ENCODE measurements at regions not wholly inside any gene's neighbourhood (a gene's known extent, or its start where the extent isn't known, plus 50 kb on each side); places are given as distances from the start of the nearest gene placed in this dataset.

DNA sequence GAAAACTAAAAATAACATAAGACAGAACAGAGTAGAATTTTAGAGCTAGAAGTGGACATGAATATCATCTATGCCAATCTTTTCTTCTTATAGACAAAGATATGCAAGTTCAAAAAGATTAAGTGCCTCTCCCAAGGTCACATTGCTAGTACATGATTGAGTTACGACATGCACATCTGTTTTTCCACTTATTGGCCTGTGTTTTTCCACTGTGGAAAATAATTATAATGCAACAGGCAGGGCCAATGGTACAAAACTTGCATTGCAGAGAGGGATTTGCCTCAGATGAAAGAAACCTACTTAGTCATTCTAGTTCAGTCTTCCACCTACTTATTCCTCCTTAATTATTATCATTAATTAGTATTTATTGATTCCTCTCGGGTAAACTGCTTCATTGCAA, 407.8 kb upstream of the SGCD start:
- DNase-seq, result peak; percentile 88

DNA sequence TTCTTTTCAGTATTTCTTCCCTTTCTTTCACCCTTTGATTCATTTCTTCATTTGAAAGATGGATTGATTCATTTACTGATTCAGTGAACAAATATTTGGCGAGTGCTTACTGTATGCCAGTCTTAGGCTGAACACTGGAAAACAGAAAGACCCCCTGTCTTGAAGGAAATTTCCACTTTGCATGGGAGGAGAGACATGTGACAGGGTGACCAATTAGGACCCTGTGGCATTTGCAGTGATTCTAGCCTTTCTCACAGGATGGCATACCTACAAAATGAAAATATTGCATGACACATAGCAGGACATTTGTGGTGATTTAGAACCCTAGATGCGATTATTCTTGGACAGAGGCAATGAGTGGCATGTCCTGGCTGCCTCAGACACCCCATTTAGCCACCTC, 407.2 kb upstream of the SGCD start:
- DNase-seq, result no peak

DNA sequence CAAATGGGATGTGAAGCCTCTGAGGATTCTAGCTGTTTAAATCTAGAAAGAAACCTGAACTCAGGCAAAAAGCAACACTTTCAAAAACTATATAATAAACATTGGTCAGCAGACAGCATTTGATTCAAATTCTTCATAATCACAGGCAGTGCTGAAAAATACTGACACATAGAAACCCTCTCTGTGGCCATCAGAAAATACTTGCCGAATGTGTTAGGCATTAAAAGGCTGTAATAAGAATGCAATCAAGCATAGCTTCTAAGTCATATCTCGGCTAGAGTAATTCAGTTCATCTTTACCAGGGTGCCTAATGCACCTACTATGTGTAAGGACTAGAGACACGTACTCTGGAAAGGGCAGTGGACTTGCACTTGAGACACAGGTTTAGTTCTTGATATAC, 405.3 kb upstream of the SGCD start:
- no peak for DNase-seq

DNA sequence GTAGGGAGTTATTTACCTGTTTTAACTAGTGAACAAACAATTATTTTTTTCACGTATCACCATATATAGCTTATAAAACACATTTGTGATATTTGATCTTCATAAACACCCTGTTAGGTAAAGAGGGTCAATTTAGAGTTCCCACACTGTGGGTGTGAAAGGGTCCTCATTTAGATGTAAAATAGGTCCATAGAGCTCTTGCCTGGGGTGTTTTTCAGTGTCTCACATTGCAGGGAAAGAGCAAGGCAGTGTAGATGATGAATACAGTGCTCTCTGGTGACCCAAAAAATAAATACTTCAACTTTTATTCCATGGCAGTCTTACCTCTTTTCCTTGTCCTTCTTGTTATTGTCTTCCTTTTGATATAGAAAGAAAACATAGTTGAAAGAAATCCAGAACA, 403.2 kb upstream of the SGCD start:
- DNase-seq, result no peak

DNA sequence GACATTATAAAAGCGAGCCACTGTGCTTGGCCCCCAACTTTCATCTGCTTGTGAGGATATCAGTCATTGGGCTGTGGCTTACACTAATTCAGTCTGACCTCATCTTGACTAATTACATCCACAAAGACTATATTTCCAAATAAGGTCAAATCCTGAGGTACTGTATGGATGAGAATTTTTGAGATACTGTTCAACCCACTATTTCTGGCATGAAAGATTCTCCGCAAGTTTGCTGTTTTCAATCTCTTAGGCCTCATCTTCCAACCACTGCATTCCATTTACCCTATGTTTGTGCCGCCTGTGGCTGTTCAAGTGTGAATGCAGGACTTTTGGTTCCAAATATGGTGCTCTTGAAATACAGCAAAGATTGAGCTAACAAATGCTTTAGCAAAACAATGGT, 400.9 kb upstream of the SGCD start:
- no peak for DNase-seq

DNA sequence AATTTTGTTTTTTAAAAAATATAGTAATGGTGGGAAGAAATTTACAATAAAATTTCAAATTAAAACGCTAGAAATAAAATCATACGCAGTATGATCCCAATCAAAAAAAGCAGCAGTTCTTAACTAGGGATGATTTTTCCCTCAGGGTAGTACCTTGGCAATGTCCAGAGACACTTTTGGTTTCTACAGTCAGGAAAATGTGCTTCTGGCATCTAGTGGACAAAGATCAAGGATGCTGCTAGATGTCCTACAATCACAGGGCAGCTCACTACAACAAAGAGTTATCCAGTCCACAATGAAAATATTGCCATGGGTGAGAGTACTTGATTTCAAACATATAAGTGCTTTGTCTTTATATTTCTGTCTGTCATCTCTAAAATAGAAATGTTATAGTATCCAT, 400.2 kb upstream of the SGCD start:
- no peak for DNase-seq

DNA sequence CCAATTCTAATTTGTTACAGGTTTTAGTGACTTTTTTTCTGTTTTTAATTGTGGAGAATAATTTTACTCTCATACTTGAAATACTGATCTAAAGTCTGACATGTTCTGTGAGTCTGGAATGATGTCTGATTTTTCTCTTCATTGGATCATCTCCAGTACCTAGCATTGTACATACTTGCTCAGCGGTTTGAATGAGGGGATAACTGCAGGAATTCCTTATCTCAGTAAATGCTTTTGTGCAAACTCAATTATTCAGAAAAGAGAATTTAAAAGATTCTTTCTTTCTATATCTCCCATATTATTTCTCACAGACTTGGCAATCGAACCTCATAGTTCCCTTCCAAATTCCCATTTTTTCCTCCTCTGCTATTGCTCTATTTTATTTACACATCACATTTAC, 397.9 kb upstream of the SGCD start:
- DNase-seq, result no peak

DNA sequence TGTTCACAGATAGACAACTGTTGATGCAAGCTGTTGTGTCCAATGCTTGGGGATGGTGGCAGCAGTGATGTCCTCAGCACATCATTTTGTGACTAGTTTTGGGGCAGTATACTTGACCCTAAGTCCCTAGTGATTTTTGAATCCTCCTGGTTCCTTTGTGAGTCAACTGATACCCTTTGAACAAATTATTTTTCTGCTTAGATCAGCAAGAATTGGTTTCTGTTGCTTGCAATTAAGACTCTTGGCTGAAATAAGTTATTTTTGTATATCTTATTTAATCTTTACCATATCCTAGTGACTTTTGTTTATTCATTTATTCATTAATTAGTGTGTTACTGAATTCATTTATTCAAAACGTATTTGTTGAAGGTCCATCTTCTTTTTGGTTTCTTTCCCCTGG, 392.0 kb upstream of the SGCD start:
- DNase-seq, result no peak

DNA sequence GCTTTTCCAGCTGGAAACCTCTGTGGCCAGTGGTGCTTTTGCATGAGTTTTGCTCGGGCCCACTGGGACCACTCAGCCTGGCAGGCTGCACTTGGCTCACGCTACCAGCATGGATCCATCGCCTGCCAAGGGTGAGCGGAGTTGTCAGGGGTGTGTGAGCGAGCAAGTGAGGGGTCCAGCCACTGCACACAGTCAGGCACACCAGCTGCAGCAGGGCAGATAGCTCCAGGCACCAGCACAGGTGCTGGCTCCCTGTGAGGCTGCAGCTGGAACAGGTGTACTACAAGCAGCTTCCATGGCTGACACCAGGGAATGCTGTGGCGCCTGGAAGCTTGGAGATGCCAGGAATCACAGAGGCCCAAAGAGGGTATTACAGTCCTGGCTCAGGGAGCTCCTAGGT, 391.2 kb upstream of the SGCD start:
- no peak for DNase-seq

DNA sequence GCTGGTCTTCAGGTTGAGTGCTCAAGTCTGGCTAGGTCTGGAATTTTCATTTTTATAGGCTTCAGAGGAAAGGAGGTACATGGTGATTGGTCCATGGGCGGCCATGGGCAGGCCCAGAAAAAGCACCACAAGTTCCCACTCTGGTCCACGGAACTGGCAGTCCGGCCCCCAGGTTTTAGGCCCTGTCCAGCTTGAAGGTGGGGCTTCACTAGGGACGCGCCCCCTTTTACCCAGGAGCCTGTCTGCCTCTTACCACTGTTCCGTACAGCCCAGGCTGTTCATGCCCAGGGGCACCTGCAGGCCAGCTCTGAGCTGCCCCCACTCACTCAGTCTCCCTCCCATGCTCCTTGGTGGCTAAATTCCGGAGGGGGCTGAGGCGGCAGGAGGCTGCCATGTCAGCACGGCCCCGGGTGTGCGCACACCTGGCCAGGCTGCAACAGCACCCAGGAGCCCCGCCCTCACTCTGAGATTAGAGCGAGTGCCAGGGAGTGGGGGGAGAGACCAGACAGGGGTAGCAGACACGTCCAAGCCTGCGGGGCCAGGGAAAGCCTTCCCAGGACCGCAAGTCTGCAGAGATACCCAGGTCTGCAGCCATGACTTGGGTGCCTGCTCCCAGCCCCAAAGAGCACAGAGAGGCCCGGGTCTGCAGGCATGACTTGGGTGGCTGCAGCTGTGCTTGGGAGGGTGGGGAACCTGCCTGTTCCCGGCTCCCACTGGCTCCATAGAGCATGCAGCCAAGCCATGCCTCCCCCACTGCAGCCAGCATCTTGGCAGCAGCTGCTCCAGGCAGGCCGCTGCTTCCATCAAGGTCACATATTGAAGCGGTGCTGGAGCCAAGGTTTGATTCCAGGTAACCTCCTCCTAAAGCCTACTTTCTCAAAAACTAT, 390.2 kb upstream of the SGCD start:
- no peak for DNase-seq

DNA sequence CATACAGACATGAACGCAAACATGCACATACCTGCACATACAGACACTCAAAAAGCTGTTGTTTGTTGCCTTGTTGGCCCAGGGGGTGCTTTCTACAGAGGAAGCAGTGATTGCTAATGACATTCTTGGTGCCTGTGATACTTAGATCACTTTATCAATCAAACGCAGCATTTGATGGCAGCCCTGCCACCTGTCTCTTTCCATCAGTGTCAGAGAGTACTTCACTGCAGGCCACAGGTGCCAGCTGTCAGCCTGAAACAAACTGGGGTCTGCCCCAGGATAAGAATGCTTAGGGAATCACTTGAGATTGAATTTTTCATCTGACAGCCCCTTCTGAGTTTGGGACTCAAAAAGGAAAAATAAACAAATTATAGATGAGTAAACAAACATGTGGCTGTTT, 388.9 kb upstream of the SGCD start:
- DNase-seq, result no peak

DNA sequence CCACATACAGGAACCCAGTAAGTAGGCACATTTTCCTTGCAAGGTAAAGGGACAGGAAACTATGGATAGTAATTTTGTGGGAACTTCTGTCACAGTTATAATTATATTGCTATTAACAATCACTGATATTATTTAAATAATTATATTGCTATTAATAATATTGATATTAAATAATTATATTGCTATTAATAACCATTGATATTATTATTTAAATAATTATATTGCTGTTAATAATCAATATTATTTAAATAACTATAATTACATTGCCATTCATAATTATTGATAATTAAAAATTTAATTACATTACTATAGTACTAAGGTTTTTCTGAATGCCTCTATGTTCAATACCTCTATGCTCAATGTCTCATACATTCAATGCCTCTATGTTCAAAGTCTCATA, 385.6 kb upstream of the SGCD start:
- no peak for DNase-seq

DNA sequence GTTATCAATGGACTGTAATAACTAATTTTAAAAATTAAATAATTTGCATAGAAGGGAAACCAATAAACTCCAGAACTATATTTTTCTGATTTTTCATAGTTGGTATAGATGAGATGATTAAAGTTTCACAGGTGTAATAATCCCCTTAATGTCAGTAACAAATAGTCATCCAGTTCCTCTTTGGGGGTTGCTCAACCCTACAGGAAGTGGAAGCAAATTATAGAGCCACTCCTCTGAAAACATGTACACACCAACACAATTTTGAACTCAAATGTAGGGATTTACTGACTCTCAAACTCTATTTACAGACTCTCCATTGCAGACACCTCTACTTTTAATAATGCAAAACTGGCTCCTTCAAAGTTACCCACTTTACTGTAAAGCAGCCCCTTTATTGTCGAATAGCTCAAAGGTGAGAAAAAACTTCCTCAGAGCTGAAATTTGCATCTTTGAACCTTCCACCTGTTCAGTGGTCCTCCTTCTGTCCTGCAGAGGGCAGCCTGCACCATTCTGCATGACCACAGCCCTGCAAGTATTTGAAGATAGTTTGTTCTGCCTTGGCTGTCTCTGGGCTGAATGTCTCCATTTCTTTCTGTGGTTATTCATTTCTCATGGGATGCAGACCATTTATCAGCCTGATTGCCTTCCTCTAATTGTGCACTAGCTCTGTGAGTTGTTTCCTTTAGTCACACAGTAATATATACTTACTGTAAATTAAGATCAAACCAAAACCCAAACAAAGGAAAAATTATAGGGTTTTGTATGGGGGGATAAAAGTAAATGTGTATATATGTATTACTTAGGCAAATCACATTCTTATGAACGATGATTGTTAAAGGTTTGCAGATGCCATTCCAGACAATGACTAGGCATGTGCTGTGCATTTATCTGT, 383.2 kb upstream of the SGCD start:
- DNase-seq, result peak; percentile 54

DNA sequence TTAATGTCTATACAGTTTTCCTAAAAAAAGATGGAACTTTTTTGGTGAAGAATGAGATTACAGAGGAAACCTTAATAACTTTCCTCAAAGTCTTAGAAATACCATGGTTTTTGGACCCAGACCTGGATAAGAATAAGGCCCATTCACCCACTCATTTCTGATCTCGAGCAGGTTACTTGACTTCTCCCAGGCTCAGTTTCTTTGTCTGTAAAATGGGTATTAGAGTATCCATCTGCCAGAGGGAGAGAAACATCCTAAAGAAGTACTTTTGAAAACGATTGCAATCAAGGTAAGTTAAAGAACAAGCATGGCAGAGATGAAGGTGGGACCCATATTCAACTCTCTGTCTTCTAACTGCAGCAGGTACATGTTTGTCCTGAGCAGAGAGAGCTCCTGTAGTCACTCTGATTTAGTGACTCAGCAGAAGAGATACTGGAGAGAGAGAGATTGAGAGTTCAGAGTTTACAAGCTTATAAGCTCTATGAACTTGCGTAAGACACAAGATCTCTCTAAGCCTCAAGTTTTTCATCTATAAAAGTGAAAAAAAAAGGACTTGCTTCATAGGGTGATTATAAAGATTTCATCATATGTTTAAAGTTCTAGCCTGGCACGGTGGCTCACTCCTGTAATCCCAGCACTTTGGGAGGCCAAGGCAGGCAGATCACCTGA, 379.4 kb upstream of the SGCD start:
- DNase-seq, result no peak

DNA sequence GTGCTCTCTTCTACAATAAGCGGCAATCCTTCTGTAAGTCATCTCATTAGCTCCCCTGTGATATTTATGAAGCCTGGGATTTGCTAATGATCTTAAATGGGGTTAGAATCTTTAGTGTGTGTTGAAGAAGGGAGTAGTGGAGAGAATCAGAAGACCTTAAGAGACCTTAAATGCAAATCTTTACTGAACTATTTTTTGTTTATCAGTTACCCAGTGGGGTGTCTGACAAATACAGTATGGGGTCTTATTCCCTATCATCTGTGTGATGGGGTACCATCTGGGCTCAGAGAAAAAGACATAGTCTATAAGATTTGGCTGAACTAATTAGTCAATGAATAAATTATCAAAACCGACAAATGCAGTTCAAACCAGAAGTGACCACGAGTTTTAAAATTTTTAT, 378.4 kb upstream of the SGCD start:
- DNase-seq, result no peak

DNA sequence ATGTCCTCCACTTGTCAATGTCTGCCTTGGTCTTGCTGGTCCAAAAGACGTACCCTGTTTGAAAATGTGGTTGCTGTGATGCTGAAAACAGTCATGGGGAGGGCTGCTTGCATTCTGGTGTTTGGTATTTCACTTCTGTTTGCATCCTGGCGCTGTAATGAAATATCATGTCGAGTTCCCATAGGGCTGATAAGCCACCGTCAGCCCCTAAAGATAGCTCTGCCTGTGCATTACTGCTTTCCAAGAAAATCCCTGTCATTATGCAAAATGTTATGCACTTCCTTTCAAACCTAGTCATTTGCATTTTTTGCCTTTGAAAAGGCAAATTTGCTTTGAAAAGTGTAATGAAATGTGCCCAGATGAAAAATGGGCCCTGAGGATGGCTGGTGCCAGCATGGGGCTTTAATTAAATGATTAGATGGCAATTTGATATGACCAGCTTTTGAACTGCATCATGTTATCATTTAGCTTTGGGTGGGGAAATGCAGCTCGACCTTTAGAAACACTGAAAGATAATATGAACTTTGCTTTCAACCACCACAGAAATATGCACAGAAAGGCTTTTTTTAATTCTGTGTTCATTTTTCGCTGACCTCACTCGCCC, 374.4 kb upstream of the SGCD start:
- no peak for DNase-seq

DNA sequence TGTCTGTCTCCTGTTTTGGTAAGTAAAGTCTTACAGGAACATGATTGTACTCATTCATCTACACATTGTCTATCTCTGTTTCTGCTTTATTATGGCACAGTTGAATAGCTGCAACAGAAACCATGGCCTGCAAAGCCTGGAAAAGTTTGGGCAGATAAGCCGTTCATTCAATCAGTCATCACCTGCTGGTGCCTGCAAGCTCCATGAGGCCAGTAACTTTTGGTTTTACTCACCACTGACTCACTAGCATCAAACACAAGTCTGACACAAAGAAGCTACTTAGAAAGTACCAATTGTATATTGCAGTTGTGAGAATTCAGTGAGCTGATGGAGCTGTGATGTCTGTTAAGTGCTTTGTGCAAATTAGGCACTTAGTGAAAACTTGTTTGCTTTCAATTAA, 373.6 kb upstream of the SGCD start:
- no peak for DNase-seq

DNA sequence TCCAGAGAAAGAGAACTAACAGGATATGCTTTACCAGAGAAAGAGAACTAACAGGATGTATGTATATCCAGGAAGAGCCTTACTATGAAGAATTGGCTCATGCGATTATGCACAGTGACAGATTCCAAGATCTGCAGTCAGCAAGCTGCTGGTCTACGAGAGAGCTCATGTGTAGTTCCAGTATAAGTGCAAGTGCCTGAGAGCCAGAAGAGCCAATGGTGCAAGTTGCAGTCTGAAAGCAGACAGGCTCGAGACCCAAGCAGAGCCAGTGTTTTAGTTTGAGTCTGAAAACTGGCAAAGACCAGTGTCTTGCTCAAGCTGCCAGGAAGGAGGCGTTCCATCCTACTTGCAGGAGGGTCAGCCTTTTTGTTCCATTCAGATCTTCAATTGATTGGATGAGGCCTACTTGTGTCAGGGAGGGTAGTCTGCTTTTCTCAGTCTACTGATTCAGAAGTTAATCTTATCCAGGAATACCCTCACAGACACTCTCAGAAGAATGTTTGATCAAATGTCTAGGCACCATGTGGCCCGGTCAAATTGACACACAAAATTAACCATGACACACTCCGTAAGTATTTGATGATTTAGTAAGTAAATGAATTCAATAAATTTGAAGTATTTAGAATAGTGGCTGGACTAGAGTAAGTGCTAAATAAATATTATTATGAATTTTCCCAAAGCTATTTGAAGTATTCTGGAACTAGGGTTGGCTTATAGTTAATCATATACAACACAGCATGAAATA, 372.1 kb upstream of the SGCD start:
- DNase-seq, result peak; percentile 68

DNA sequence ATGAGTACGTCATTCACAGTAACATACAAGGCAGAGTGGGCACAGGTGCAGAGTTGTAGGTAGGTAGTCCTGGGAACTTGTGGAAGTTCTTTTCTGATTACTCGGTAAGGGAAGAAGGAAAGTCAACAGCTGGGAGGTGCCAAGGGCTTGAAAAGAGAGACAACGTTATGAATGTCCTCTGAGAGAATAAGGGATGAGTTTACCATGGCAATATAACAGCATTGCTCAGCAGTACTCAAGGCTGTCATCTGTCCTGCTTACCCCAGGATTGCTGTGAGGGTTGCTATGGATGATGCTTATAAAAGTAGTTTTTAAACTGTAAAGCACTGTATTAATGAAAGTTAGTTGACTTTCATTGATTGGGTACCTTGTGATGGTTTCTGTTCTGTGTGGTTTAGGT, 369.1 kb upstream of the SGCD start:
- DNase-seq, result no peak

DNA sequence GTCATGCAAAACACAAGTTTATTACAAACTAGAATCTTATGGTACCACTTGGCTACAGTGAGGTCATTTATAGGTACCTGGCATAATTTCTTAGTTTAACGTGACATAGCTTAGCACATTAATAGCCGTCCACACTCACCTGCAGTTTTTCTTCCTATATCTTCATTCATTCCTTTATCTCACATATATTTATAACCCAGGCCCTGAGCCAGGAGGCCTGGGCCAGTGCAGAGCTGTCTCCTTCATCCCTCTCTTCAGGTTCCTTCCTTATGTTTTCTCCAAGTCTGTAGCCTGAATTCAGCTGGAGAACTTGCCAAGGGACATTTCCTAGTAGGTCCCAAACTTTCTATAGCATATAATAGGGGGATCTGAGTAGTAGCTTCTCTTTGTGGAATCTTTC, 367.9 kb upstream of the SGCD start:
- DNase-seq, result no peak

DNA sequence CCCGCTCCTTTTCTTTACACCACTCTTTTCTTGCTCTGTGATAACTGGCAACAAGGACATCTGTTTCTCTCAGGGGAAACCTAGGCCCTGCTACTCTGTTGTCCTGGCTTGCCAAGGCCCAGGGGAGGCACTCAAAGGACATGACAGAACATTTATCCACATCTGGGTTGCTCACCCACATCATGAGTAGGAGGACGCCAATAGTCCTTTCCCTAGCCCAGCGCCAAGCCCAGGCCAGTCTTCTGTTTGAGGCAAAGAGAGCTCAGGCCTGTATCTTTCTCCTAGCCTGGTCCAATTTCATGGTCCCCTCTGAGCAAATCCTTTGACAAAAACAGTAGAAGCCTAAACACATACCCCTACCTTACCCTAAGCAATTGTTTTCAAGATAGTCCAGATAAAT, 366.8 kb upstream of the SGCD start:
- no peak for DNase-seq

DNA sequence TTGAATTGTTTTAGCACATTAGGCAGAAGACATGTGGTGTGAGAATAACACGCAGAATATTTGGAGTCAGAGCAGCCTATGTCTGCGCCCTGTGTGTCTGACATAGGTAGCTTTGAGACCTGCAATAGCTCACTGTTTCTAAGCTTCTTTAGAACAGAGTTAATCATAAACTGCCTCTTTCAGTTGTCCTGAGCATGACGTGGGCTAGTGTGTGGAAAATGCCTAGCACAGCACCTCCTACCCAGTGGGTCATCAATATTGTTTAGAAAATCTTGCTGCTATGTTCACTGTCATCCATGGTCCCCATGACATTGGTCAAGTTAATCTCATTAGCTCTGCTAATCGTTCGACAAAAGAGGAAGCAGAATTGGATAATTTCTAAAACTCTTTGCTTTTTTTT, 357.4 kb upstream of the SGCD start:
- DNase-seq, result no peak
